Brain microvascular endothelial cell (primary cell): ENCODE measurements at regions not wholly inside any gene's neighbourhood (a gene's known extent, or its start where the extent isn't known, plus 50 kb on each side); places are given as distances from the start of the nearest gene placed in this dataset.

Experiments used
- DNase-seq: peaks from one replicate; pipeline ENCODE4 v3.0.0-alpha.2; 2020
- H3K27ac ChIP-seq: fragments of 250-450 bp; sonication (Bioruptor Pico); 2 replicates; pipeline ENCODE4 v1.5.1; 2020; ENCODE audit warnings: mild to moderate bottlenecking, moderate library complexity
- H3K27me3 ChIP-seq: fragments of 250-450 bp; sonication (Bioruptor Pico); replicated peaks from 2 replicates; pipeline ENCODE4 v1.5.1; 2020; ENCODE audit warnings: mild to moderate bottlenecking
- H3K36me3 ChIP-seq: fragments of 250-450 bp; sonication (Bioruptor Pico); replicated peaks from 2 replicates; pipeline ENCODE4 v1.5.1; 2020; ENCODE audit warnings: mild to moderate bottlenecking
- H3K4me3 ChIP-seq: 2 replicates; pipeline ENCODE4 v1.5.1; 2011; ENCODE audit warnings: low read depth, mild to moderate bottlenecking, control low read depth, low read length, moderate library complexity
- CTCF ChIP-seq: IDR thresholded peaks from 2 replicates; pipeline ENCODE4 v1.5.1; 2011; ENCODE audit warnings: low read depth, mild to moderate bottlenecking, moderate library complexity, low read length, control low read depth, inconsistent platforms; ENCODE audit errors: missing control alignments
- in situ Hi-C: cut with HindIII; loops from 2 replicates; pipeline ENCODE4 v1.10.0; 2017; ENCODE audit warnings: low sequenced_read_pairs, low pct_ligation_motif_present

GRCh38 chr15:95658799-95659198 lies 671.7 kb upstream of the NR2F2 start:
- in situ Hi-C loops: no loop called here
- no peak for DNase-seq
- no peak for TF ChIP-seq CTCF
- H3K27me3 ChIP-seq: no peaks in the 10 kb centered on the region
- H3K36me3 ChIP-seq: no peaks in the 10 kb centered on the region
- H3K4me3 ChIP-seq: no peak overlapping the region
- H3K27ac ChIP-seq: no peak overlapping the region

GRCh38 chr15:95659656-95660055 lies 670.8 kb upstream of the NR2F2 start:
- DNase-seq: no peak

GRCh38 chr15:95662638-95663037 lies 667.9 kb upstream of the NR2F2 start:
- no peak for TF ChIP-seq CTCF
- no peak overlapping the region for H3K4me3 ChIP-seq
- in situ Hi-C loops: no loop called here
- H3K27me3 ChIP-seq: no peaks in the 10 kb centered on the region
- no peak overlapping the region for H3K27ac ChIP-seq
- no peak for DNase-seq
- no peaks in the 10 kb centered on the region for H3K36me3 ChIP-seq

More at GRCh38 chr15:95659656-95660055, 670.8 kb upstream of the NR2F2 start:
- no peak overlapping the region for H3K27ac ChIP-seq
- H3K27me3 ChIP-seq: no peaks in the 10 kb centered on the region
- in situ Hi-C loops: no loop called here
- TF ChIP-seq CTCF: no peak
- no peak overlapping the region for H3K4me3 ChIP-seq
- H3K36me3 ChIP-seq: no peaks in the 10 kb centered on the region

- in situ Hi-C loops: no loop called here
- peak; percentile 71 for DNase-seq
- Histone ChIP-seq H3K27me3 (no peaks in the 10 kb centered on the region), H3K27ac (no peak overlapping the region), H3K36me3 (no peaks in the 10 kb centered on the region), H3K4me3 (no peak overlapping the region)
- TF ChIP-seq CTCF: no peak
These were observed 667.1 kb upstream of the NR2F2 start for GRCh38 chr15:95663156-95664100.

GRCh38 chr15:95664450-95664849 lies 666.0 kb upstream of the NR2F2 start:
- no peak for TF ChIP-seq CTCF
- H3K4me3 ChIP-seq: no peak overlapping the region
- no peaks in the 10 kb centered on the region for H3K27me3 ChIP-seq
- DNase-seq: no peak
- H3K36me3 ChIP-seq: no peaks in the 10 kb centered on the region
- in situ Hi-C loops: no loop called here
- no peak overlapping the region for H3K27ac ChIP-seq
